ENCODE measurements at regions not wholly inside any gene's neighbourhood (a gene's known extent, or its start where the extent isn't known, plus 50 kb on each side); places are given as distances from the start of the nearest gene placed in this dataset.

- Histone ChIP-seq H3K4me1 (ENCODE audit: control insufficient read depth, insufficient read depth, low read length) (no peaks in the 10 kb centered on the region), H3K27me3 (ENCODE audit: control insufficient read depth, insufficient read depth, low read length) (no peaks in the 10 kb centered on the region), H3K36me3 (ENCODE audit: control insufficient read depth, insufficient read depth, low read length) (no peaks in the 10 kb centered on the region), H3K9me3 (ENCODE audit: control insufficient read depth, insufficient read depth, low read length) (no peaks in the 10 kb centered on the region), H3K27ac (ENCODE audit: low read length) (no peak overlapping the region), H3K4me3 (ENCODE audit: low read length) (no peak overlapping the region)
- Mint-ChIP-seq H3K4me1 (no peaks in the 10 kb centered on the region), H3K9me3 (peaks cover 12 to 16% of the 10 kb centered on the region in 2 donors), H3K27me3 (ENCODE audit: low read depth in 2 of 2) (no peaks in the 10 kb centered on the region), H3K36me3 (peaks cover 7% of the 10 kb centered on the region), H3K4me3 (no peak overlapping the region), H3K27ac (no peak overlapping the region)
- DNase-seq (no peak), ATAC-seq (no peak)
- no peak for TF ChIP-seq CTCF (IDR thresholded peaks at IDR 0.05)
- intact Hi-C loops (cut with micrococcal nuclease), result no loop called here
- 60% methylated on average over 1 of the region's 2 CpGs for WGBS (ENCODE audit: insufficient coverage)
Observed at GRCh38 chr12:87809916-87810315, 219.3 kb downstream of the C12orf50 start.

- Histone ChIP-seq H3K27ac (ENCODE audit: low read length) (no peak overlapping the region), H3K27me3 (ENCODE audit: control insufficient read depth, insufficient read depth, low read length) (no peaks in the 10 kb centered on the region), H3K4me3 (ENCODE audit: low read length) (no peak overlapping the region), H3K36me3 (ENCODE audit: control insufficient read depth, insufficient read depth, low read length) (no peaks in the 10 kb centered on the region), H3K4me1 (ENCODE audit: control insufficient read depth, insufficient read depth, low read length) (no peaks in the 10 kb centered on the region), H3K9me3 (ENCODE audit: control insufficient read depth, insufficient read depth, low read length) (no peaks in the 10 kb centered on the region)
- no peak for ATAC-seq
- peaks cover 5 to 6% of the 10 kb centered on the region in 2 donors for H3K9me3 Mint-ChIP-seq
- no peak for TF ChIP-seq CTCF (IDR thresholded peaks at IDR 0.05)
- no peak overlapping the region for H3K27ac Mint-ChIP-seq
- intact Hi-C loops (cut with micrococcal nuclease), result no loop called here
- H3K27me3 Mint-ChIP-seq (ENCODE audit: low read depth in 2 of 2), result no peaks in the 10 kb centered on the region
- peaks cover 7% of the 10 kb centered on the region for H3K36me3 Mint-ChIP-seq
- no peak for DNase-seq
- no peaks in the 10 kb centered on the region for H3K4me1 Mint-ChIP-seq
- 40% methylated on average over 1 of the region's 1 CpG for WGBS (ENCODE audit: insufficient coverage)
- no peak overlapping the region for H3K4me3 Mint-ChIP-seq
Observed at GRCh38 chr12:87807086-87807485, 222.1 kb downstream of the C12orf50 start.

GRCh38 chr12:87806310-87806709 is 222.9 kb downstream of the C12orf50 start:
- no peaks in the 10 kb centered on the region for H3K27me3 Mint-ChIP-seq (ENCODE audit: low read depth in 2 of 2)
- ATAC-seq (no peak), DNase-seq (no peak)
- Histone ChIP-seq H3K27ac (ENCODE audit: low read length) (no peak overlapping the region), H3K4me3 (ENCODE audit: low read length) (no peak overlapping the region), H3K9me3 (ENCODE audit: control insufficient read depth, insufficient read depth, low read length) (no peaks in the 10 kb centered on the region), H3K36me3 (ENCODE audit: control insufficient read depth, insufficient read depth, low read length) (no peaks in the 10 kb centered on the region), H3K4me1 (ENCODE audit: control insufficient read depth, insufficient read depth, low read length) (no peaks in the 10 kb centered on the region), H3K27me3 (ENCODE audit: control insufficient read depth, insufficient read depth, low read length) (no peaks in the 10 kb centered on the region)
- intact Hi-C loops (cut with micrococcal nuclease), result no loop called here
- H3K27ac Mint-ChIP-seq, result no peak overlapping the region
- H3K36me3 Mint-ChIP-seq, result peaks cover 6% of the 10 kb centered on the region
- no peak for TF ChIP-seq CTCF (IDR thresholded peaks at IDR 0.05)
- no peaks in the 10 kb centered on the region for H3K4me1 Mint-ChIP-seq
- H3K9me3 Mint-ChIP-seq, result peaks cover 4% of the 10 kb centered on the region in 2 donors
- 84% methylated on average over 4 of the region's 4 CpGs for WGBS (ENCODE audit: insufficient coverage)
- H3K4me3 Mint-ChIP-seq, result no peak overlapping the region

- H3K4me1 Mint-ChIP-seq, result no peaks in the 10 kb centered on the region
- intact Hi-C loops (cut with micrococcal nuclease), result no loop called here
- no peaks in the 10 kb centered on the region for H3K36me3 ChIP-seq (ENCODE audit: control insufficient read depth, insufficient read depth, low read length)
- H3K27ac Mint-ChIP-seq, result no peak overlapping the region
- no peaks in the 10 kb centered on the region for H3K36me3 Mint-ChIP-seq
- no peaks in the 10 kb centered on the region for H3K27me3 Mint-ChIP-seq (ENCODE audit: low read depth in 2 of 2)
- H3K9me3 ChIP-seq (ENCODE audit: control insufficient read depth, insufficient read depth, low read length), result no peaks in the 10 kb centered on the region
- ATAC-seq, result no peak
- H3K4me1 ChIP-seq (ENCODE audit: control insufficient read depth, insufficient read depth, low read length), result no peaks in the 10 kb centered on the region
- no peak overlapping the region for H3K27ac ChIP-seq (ENCODE audit: low read length)
- no CpG with 5 or more reads among the region's 1 CpG for WGBS (ENCODE audit: insufficient coverage)
- no peak overlapping the region for H3K4me3 ChIP-seq (ENCODE audit: low read length)
- no peak for DNase-seq
- H3K9me3 Mint-ChIP-seq, result peaks cover 7 to 9% of the 10 kb centered on the region in 2 donors
- no peaks in the 10 kb centered on the region for H3K27me3 ChIP-seq (ENCODE audit: control insufficient read depth, insufficient read depth, low read length)
- no peak for TF ChIP-seq CTCF (IDR thresholded peaks at IDR 0.05)
- H3K4me3 Mint-ChIP-seq, result no peak overlapping the region
Observed at GRCh38 chr12:87804386-87804785, 224.8 kb downstream of the C12orf50 start.
